H1 (cell line): ENCODE measurements at regions not wholly inside any gene's neighbourhood (a gene's known extent, or its start where the extent isn't known, plus 50 kb on each side); places are given as distances from the start of the nearest gene placed in this dataset.

ENCODE experiments used
- CTCF ChIA-PET: fragments of 300-600 bp; sonication (Branson Sonifier 250); formaldehyde crosslinking; loops from one replicate; lab custom pipeline; 2021; ENCODE audit not compliant: partially characterized antibody; lab: Charles Lee
- POLR2A ChIA-PET: fragments of 300-600 bp; sonication (Branson Sonifier 250); formaldehyde crosslinking; loops from one replicate; lab custom pipeline; 2021; ENCODE audit warnings: inconsistent platforms; ENCODE audit not compliant: partially characterized antibody; lab: Charles Lee
- DNase-seq, 2 experiments: peaks; one replicate each; pipeline versions ENCODE4 v3.0.0 to v3.0.0-alpha.2; 2010 to 2022; ENCODE audit warnings: low spot score in 2 of 2, low read depth in 1 of 2, mixed read lengths in 1 of 2
- FAIRE-seq: peaks from 2 replicates; lab custom pipeline; 2011; peaks lifted over from hg19 to GRCh38; lab: Jason Lieb, UNC
- H2AFZ ChIP-seq: 2 replicates; pipeline ENCODE4 v1.8.1; 2012; ENCODE audit warnings: low read length, inconsistent platforms
- H2AK5ac ChIP-seq: 2 replicates; pipeline ENCODE4 v1.6.1; 2013; ENCODE audit warnings: low read depth, low read length
- H2BK120ac ChIP-seq: replicated peaks from 2 replicates; pipeline ENCODE3; 2013; ENCODE audit warnings: low read depth, low read length, inconsistent platforms
- H2BK12ac ChIP-seq: 2 replicates; pipeline ENCODE4 v1.6.1; 2013; ENCODE audit warnings: low read depth, low read length
- H2BK15ac ChIP-seq: 2 replicates; pipeline ENCODE4 v1.6.1; 2013; ENCODE audit warnings: low read length
- H2BK20ac ChIP-seq: 2 replicates; pipeline ENCODE4 v1.6.1; 2013; ENCODE audit warnings: low read length
- H2BK5ac ChIP-seq: 2 replicates; pipeline ENCODE4 v1.6.1; 2013; ENCODE audit warnings: low read depth, low read length
- H3K14ac ChIP-seq: 2 replicates; pipeline ENCODE4 v1.6.1; 2013; ENCODE audit warnings: inconsistent platforms; ENCODE audit not compliant: insufficient read length
- H3K18ac ChIP-seq: 2 replicates; pipeline ENCODE4 v1.6.1; 2013; ENCODE audit warnings: low read length; ENCODE audit errors: extremely low read depth
- H3K23ac ChIP-seq: 2 replicates; pipeline ENCODE4 v1.6.1; 2013; ENCODE audit warnings: inconsistent platforms; ENCODE audit not compliant: insufficient read length
- H3K23me2 ChIP-seq: 2 replicates; pipeline ENCODE4 v1.6.1; 2013; ENCODE audit warnings: low read depth, low read length
- H3K27ac ChIP-seq: 2 replicates; pipeline ENCODE4 v1.6.1; 2011; ENCODE audit warnings: low read depth, low read length, inconsistent platforms
- H3K27me3 ChIP-seq, 4 experiments: replicated peaks in 1 of 4; 1 replicate in 1 of 4; 2 replicates in 3 of 4; pipeline versions ENCODE4 v1.6.1 to v1.8.1; 2011 to 2013; ENCODE audit warnings: low read length in 3 of 4, mild to moderate bottlenecking in 3 of 4, inconsistent platforms in 2 of 4, mixed read lengths in 2 of 4, moderate library complexity in 1 of 4; ENCODE audit not compliant: control insufficient read depth in 3 of 4, insufficient read depth in 3 of 4; ENCODE audit errors: extremely low read depth in 1 of 4
- H3K36me3 ChIP-seq, 4 experiments: 2 replicates each; pipeline versions ENCODE4 v1.6.1 to v1.8.1; 2011 to 2013; ENCODE audit warnings: mild to moderate bottlenecking in 4 of 4, low read length in 3 of 4, moderate library complexity in 2 of 4, control low read depth in 1 of 4, inconsistent platforms in 1 of 4; ENCODE audit not compliant: insufficient read depth in 4 of 4, control insufficient read depth in 2 of 4
- H3K4ac ChIP-seq: replicated peaks from 2 replicates; pipeline ENCODE3; 2013; ENCODE audit warnings: low read length, low read depth, mixed read lengths, inconsistent platforms; ENCODE audit not compliant: insufficient read length
- H3K4me1 ChIP-seq, 4 experiments: replicated peaks in 1 of 4; 1 replicate in 1 of 4; 2 replicates in 3 of 4; pipeline versions ENCODE4 v1.6.1 to v1.8.1; 2011 to 2013; ENCODE audit warnings: low read length in 3 of 4, inconsistent platforms in 2 of 4, mixed read lengths in 1 of 4; ENCODE audit not compliant: insufficient read depth in 4 of 4, control insufficient read depth in 3 of 4
- H3K4me2 ChIP-seq, 2 experiments: 2 replicates each; pipeline versions ENCODE4 v1.6.1 to v1.8.1; 2011 to 2013; ENCODE audit warnings: low read depth in 2 of 2, low read length in 2 of 2, control low read depth in 1 of 2, inconsistent platforms in 1 of 2, mild to moderate bottlenecking in 1 of 2; ENCODE audit not compliant: insufficient read depth in 1 of 2
- H3K4me3 ChIP-seq, 4 experiments: fragments of 200-600, 300-600 bp in 1 of 4; sonication (generic), shearing (Covaris generic), sonication (Bioruptor Twin) in 1 of 4; 2 replicates each; pipeline versions ENCODE4 v1.5.1 to v1.8.1; 2011 to 2016; ENCODE audit warnings: low read length in 4 of 4, low read depth in 3 of 4, control low read depth in 2 of 4, inconsistent platforms in 2 of 4, mild to moderate bottlenecking in 2 of 4, mixed read lengths in 1 of 4, moderate library complexity in 1 of 4; ENCODE audit not compliant: insufficient read depth in 2 of 4; ENCODE audit errors: extremely low read depth in 1 of 4
- H3K56ac ChIP-seq: replicated peaks from 2 replicates; pipeline ENCODE3; 2013; ENCODE audit warnings: low read depth, mild to moderate bottlenecking, mixed read lengths, low read length, inconsistent platforms; ENCODE audit not compliant: insufficient read length
- H3K79me1 ChIP-seq: 2 replicates; pipeline ENCODE4 v1.6.1; 2013; ENCODE audit warnings: low read depth, low read length, control low read depth
- H3K79me2 ChIP-seq, 2 experiments: 2 replicates each; pipeline versions ENCODE4 v1.6.1 to v1.8.1; 2012 to 2013; ENCODE audit warnings: low read length in 2 of 2, mild to moderate bottlenecking in 2 of 2, inconsistent platforms in 1 of 2; ENCODE audit not compliant: insufficient read depth in 2 of 2, control insufficient read depth in 1 of 2
- H3K9ac ChIP-seq, 4 experiments: replicated peaks in 1 of 4; 1 replicate in 1 of 4; 2 replicates in 3 of 4; pipeline versions ENCODE4 v1.6.1 to v1.8.1; 2011 to 2013; ENCODE audit warnings: low read depth in 3 of 4, low read length in 3 of 4, control low read depth in 2 of 4, mild to moderate bottlenecking in 2 of 4, moderate library complexity in 2 of 4, inconsistent platforms in 1 of 4; ENCODE audit errors: extremely low read depth in 1 of 4
- H3K9me3 ChIP-seq, 2 experiments: 2 replicates each; pipeline versions ENCODE4 v1.6.1 to v1.8.1; 2012 to 2013; ENCODE audit warnings: mild to moderate bottlenecking in 2 of 2, moderate library complexity in 2 of 2, control low read depth in 1 of 2, inconsistent platforms in 1 of 2, low read depth in 1 of 2, low read length in 1 of 2, mixed read lengths in 1 of 2; ENCODE audit not compliant: insufficient read depth in 2 of 2
- H4K20me1 ChIP-seq, 2 experiments: replicated peaks in 1 of 2; 2 replicates each; pipeline versions ENCODE3 to v1.8.1; 2011 to 2013; ENCODE audit warnings: inconsistent platforms in 2 of 2, low read length in 2 of 2, mild to moderate bottlenecking in 1 of 2; ENCODE audit not compliant: insufficient read depth in 2 of 2, control insufficient read depth in 1 of 2
- H4K5ac ChIP-seq: 2 replicates; pipeline ENCODE4 v1.6.1; 2013; ENCODE audit warnings: low read length, low read depth, mixed read lengths, inconsistent platforms; ENCODE audit not compliant: insufficient read length
- H4K8ac ChIP-seq: 2 replicates; pipeline ENCODE4 v1.8.0; 2013; ENCODE audit warnings: mild to moderate bottlenecking, moderate library complexity, low read length, inconsistent platforms; ENCODE audit not compliant: insufficient read depth; ENCODE audit errors: extremely low read depth
- H4K91ac ChIP-seq: replicated peaks from 2 replicates; pipeline ENCODE3; 2013; ENCODE audit warnings: low read length, mixed read lengths, inconsistent platforms; ENCODE audit not compliant: insufficient read length
- HDAC6 ChIP-seq: IDR thresholded peaks from one replicate; pipeline ENCODE4 v1.7.1; 2012; ENCODE audit warnings: low read depth, mild to moderate bottlenecking, inconsistent platforms, low read length, moderate library complexity
- TAF7 ChIP-seq: optimal IDR thresholded peaks from 2 replicates; pipeline ENCODE3; 2011; ENCODE audit warnings: low read depth, mild to moderate bottlenecking, inconsistent platforms, low read length, moderate library complexity, borderline replicate concordance
- WGBS, 2 experiments: shearing (Covaris generic) in 1 of 2; methylation state at CpG; one replicate each; pipeline versions ENCODE4 v1.1.6 to v1.1.7; 2013 to 2015; ENCODE audit warnings: low lambda C conversion rate in 2 of 2, mixed read lengths in 2 of 2, inconsistent platforms in 1 of 2, low coverage in 1 of 2, missing lambda C conversion rate in 1 of 2; ENCODE audit not compliant: insufficient replicate concordance in 2 of 2, insufficient coverage in 1 of 2, insufficient read length in 1 of 2; ENCODE audit errors: extremely low coverage in 1 of 2, missing lambda C conversion rate in 1 of 2; 5-methylcytosine and 5-hydroxymethylcytosine counted together

DNA sequence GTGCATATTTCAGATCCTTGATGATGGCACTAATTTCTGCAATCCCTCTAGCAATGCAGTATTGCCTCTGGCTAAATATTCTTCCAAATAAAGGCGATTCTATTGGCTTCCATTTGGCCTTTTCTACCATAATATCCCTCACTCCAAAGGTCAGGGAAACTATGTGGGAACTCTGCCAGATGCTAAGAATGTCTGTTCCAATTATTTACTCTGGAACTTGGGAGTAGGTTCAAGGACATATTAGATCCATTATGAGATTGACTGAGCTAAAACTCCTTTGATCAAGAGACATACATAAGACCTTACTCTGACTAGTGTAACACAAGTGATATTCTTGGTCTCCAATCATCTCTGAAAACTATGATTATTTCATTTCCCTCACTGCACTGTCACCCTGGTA is 674.5 kb upstream of the NECTIN3 start:
- Histone ChIP-seq H3K27me3 (peaks cover 0 to 1% (median 0%) of the 10 kb centered on the region in 4 experiments; a peak in 1 of 7 replicates), H3K4ac (no peak overlapping the region), H3K4me3 (no peak overlapping the region), H3K79me1 (no peaks in the 10 kb centered on the region), H2BK120ac (no peak overlapping the region), H2BK5ac (no peak overlapping the region), H3K9me3 (no peaks in the 10 kb centered on the region; a peak in 1 of 4 replicates), H3K56ac (no peak overlapping the region), H3K14ac (no peak overlapping the region), H3K79me2 (no peaks in the 10 kb centered on the region), H4K5ac (no peak overlapping the region), H3K23ac (no peak overlapping the region), H4K91ac (no peak overlapping the region), H3K36me3 (no peaks in the 10 kb centered on the region), H3K27ac (no peak overlapping the region), H2BK15ac (no peak overlapping the region), H2AK5ac (no peak overlapping the region), H3K18ac (no peak overlapping the region), H3K4me2 (no peak overlapping the region), H3K9ac (no peak overlapping the region), H2BK20ac (no peak overlapping the region), H2AFZ (no peak overlapping the region), H4K20me1 (no peaks in the 10 kb centered on the region), H3K23me2 (no peaks in the 10 kb centered on the region), H3K4me1 (peaks cover 0 to 2% (median 0%) of the 10 kb centered on the region in 4 experiments; a peak in 1 of 7 replicates), H4K8ac (no peak overlapping the region), H2BK12ac (no peak overlapping the region)
- ChIA-PET POLR2A (no interaction called here), CTCF (no interaction called here)
- TF ChIP-seq HDAC6, result no peak
- TF ChIP-seq TAF7, result no peak
- no peak for FAIRE-seq
- 87% methylated on average over 1 of the region's 1 CpG; no CpG with 5 or more reads in 1 of the 2 experiments for WGBS, 2 experiments
- no peak for DNase-seq
